GM18519 (cell line): ENCODE measurements at regions not wholly inside any gene's neighbourhood (a gene's known extent, or its start where the extent isn't known, plus 50 kb on each side); places are given as distances from the start of the nearest gene placed in this dataset.
A peak's percentile ranks its signal among the peaks of the same experiment; 100 is the strongest.
"Not testable (repeated sequence)": the region's sequence is repeated elsewhere in the genome, so short reads cannot be mapped to it uniquely, and the experiment has no call there.

Experiments
- ATAC-seq: cut with Tn5 transposase; IDR thresholded peaks from one replicate; pipeline ENCODE4 v1.9.1; 2021; ENCODE audit warnings: mild to moderate bottlenecking, moderate library complexity; ENCODE audit not compliant: unreplicated experiment, low FRiP score

GRCh38 chr3:20527368-20527767, 341.4 kb upstream of the SGO1 start:
- ATAC-seq = no peak

- no peak for ATAC-seq
These were observed 338.3 kb upstream of the SGO1 start for GRCh38 chr3:20524328-20524727.

DNA sequence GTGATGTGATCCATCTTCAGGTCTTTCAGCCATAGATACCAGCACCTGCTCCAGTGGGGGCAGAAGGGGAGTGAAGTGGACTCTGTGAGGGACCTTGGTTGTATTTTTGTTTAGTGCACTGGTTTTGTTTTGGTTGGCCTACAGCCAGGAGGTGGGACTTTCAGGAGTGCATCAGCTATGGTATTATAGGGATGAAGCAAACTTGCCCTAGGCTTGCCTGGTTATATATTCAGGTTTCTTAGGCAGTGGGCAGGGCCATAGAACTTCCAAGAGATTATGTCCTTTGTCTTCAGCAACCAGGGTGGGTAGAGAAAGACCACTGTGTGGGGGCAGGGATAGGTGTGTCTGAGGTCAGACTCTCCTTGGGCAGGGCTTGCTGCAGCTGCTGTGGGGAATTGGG, 337.3 kb upstream of the SGO1 start:
- no peak for ATAC-seq

DNA sequence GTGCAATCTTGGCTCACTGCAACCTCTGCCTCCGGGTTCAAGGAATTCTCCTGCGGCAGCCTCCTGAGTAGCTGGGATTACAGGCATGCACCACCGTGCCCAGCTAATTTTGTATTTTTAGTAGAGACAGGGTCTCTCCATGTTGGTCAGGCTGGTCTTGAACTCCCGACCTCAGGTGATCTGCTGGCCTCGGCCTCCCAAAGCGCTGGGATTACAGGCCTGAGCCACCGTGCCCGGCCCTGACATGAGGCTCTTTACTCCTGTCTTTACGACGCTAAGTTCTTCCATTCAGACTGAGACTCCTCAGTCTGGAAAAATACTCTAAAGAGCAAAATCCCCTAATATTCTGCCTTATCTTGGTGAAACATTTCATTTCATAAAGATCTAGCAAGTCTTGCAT, 331.3 kb upstream of the SGO1 start:
- ATAC-seq = not testable (repeated sequence)

DNA sequence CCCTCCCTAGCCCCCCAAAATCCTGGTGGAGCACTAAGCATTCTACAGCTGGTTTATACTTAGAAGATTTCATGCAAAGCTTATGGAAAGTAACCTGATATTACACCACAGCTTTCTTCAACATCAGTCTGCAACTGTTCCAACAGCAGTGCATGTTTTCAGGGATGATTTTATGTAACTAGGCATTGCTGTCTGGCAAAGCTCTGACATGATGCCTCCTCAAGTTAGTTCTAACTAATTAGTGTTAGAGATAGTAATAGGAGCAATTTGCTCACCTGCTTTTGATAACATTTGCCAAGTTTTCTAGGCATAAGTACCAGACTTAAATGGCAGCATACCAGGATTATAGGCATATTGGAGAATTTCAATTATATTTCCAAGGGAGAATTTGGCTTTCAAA, 330.3 kb upstream of the SGO1 start:
- no peak for ATAC-seq

- no peak for ATAC-seq
These were observed 329.8 kb upstream of the SGO1 start for GRCh38 chr3:20515834-20516233.

DNA sequence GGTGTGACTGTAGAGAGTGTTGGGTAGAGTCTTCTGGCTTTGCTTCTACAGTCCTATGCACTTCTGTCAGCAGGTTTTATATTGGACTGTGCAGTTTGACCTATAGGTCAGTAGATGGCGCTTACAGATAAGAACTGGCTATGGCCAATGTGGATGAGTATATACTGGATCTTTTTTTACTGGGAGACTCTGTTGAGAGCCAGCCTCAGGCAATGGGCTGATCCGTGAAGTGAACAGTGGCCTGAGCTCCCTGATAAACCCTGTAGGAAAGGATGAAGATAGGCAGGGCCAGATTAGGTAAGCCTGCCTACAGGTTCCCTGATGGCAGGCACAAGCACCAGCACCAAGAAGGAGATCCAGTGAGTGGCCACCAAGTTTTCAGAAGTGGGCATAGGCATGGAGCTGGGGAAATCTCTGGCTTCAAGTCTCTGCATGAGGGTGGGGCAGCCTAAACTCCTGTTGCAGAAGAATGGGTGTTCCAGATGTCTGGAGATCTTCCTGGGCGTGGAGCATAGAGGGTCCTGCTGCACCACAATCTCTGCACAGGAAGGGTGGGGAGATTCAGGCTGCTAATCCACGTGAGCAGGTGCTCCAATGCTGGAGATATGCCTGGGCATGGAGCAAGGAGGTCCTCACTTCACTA, 326.0 kb upstream of the SGO1 start:
- peak; percentile 98 for ATAC-seq

DNA sequence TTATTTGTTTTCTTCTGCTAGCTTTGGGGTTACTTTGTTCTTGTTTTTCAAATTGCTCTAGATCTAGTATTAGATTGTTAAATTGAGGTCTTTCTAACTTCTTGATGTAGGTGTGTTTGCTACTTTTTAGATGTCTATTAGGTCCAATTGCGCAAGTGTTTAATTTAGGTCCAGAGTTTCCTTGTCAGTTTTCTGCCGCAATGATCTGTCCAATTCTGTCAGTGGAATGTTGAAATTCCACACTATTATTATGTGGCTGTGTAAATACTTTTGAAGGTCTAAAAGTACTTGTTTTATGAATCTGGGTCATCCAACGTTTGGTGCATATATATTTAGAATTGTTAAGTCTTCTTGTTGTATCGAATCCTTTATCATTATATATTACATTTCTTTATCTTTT, 324.4 kb upstream of the SGO1 start:
- ATAC-seq = no peak

- no peak for ATAC-seq
These were observed 317.5 kb upstream of the SGO1 start for GRCh38 chr3:20503394-20504082.

- ATAC-seq = no peak
These were observed 305.0 kb upstream of the SGO1 start for GRCh38 chr3:20490996-20491395.

- ATAC-seq = no peak
These were observed 302.1 kb upstream of the SGO1 start for GRCh38 chr3:20488151-20488550.

GRCh38 chr3:20484126-20484525, 298.1 kb upstream of the SGO1 start:
- ATAC-seq = no peak

DNA sequence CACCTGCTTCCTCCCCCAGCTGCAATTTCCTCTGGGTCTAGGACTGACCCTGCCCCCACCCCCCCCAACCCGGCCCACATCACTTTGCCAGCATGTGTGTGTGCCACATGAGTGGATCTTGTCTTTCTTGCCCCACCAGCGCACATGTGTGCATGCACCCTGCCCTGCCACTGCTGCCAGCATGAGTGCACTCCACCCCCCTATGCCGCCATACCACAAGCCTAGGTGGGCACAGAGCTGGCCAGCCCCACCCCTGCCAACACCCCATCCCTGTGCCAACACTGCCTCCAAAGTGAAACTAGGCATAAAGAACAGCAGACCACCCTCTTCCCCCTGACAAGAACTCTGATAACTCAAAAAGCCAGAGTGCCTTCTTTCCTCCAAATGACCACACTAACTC, 296.3 kb upstream of the SGO1 start:
- ATAC-seq = no peak

DNA sequence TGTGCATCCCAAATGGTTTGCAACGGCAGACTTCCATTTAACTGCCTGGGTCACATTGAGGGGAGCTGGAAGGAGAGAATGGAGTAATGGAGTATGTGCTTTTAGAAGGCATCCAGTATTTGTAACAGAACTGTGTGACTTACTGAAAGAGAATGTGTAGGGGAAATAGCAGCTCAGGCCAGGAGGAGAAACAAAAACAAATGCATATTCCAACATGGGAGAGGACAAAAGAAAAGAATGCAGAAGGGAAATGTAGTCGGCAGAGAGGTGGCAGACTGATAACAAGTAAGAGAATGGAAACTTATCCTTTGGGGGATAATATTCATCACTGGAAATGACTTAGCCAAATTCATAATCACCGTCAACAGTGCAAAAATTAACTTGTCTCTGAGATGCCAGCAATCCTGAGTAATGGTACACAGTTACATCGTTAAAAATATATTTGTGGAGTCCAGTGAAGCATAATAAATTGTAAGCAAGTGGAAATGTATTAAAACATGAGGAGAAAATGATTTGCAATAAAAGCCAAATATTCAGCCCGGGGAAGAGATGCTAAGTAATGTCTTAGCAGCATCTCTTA, 294.9 kb upstream of the SGO1 start:
- no peak for ATAC-seq

DNA sequence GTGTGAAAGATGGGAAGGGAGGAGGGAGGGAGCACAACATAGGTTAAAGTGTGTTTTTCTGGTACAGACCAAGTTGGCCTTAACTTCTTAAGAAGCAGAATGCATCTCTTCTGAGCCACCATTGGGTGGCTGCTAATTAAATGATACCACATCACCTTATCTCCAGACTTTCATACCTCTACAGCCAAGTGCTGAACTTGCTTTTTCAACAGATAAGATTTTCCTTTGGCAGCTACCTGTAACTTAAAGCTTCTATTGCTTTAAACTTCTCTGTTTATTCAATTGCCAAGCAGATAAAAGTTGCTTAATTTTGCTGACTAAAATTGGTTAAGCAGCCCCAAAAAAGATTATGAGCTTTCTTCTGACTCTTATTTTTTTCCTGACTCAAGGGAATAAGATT, 292.4 kb upstream of the SGO1 start:
- ATAC-seq = no peak

GRCh38 chr3:20464237-20464636, 278.2 kb upstream of the SGO1 start:
- not testable (repeated sequence) for ATAC-seq

DNA sequence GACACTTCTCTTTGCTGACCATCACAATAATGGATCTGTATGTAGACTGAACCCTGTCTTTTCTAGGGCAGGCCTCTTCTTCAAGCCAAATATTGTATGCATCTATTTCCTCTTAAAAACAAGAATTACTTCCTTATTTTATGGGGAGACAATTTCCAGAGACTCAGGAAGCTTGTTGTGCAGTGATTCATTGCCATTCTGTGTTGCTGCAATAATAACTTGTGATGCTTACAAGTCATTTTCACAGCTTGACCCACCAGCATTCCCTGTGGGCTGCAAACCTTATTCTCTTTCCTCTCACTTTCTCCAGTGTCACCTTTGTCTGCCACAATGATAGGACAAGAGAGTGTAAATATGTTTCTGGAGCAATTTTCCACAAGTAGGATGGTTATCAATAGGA, 276.7 kb upstream of the SGO1 start:
- no peak for ATAC-seq

DNA sequence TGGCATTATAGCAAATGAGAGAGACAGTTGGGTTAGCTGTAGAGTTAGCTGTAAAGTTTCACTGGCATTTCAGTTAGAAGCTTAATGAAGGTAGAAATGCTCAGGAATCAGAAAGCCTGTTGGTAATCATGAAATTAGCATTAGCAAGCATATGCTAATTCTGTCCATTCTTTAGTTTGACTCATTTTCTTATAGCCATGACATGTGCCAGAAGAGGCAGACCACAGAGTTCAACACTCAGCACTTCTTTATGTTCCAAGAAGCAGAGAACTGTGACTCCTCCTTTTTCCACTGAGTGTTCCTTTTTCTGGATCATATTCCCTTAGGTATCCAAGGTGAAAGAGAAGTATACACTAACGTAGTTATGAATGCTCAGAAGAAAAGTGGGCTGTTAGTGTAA, 276.2 kb upstream of the SGO1 start:
- ATAC-seq = no peak

DNA sequence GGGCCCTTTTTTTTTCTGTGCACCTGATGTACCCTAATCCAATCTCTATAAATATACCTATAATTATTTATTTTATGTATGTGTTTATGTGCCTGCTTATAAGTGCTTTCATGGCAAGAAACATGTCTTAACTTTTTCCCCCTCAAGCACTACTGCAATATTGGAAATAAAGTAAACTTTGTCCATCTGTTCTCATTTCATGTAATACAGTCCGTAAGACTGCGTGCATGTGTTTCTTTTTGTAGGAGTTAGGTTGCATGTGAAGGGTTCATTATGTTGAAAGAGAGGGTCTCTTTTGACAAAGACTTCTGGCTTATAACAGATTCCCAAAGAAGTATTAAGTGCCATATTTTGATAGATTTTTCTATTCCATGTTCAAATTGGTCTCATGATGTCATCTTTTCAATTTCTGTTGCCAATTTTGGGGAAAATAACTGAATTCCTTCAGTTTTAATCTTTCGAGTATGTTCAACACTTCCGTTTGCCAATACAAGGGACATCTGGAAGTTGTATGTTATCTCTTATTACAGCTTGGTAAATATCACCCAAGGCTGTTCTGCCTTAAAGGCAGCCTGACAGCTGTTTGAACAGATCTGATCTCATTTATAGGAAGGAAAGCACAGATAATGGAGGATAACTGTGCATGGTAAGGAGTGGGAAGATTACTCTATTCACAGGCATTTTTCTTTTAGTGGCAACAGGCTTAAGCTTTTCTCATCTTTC, 273.1 kb upstream of the SGO1 start:
- ATAC-seq = no peak

DNA sequence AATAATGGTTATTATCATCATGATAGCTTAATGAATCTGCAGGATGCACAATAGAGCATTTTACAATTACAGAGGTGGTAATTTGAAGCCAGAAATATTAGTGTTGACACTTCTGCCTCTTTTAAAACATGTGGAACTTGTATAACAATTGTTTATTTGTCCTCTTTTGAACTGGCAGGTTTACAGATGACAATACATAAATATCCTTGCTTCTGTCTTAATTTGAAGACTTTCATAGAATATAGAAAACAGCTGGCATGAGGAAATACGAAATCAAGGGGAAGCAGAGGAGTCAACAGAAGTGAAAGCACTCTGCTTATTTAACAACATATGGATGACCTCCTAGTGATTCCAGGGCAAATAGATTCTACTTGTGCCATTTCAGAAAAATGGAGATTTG, 270.5 kb upstream of the SGO1 start:
- ATAC-seq = no peak

GRCh38 chr3:20451170-20451569, 265.2 kb upstream of the SGO1 start:
- ATAC-seq = no peak

DNA sequence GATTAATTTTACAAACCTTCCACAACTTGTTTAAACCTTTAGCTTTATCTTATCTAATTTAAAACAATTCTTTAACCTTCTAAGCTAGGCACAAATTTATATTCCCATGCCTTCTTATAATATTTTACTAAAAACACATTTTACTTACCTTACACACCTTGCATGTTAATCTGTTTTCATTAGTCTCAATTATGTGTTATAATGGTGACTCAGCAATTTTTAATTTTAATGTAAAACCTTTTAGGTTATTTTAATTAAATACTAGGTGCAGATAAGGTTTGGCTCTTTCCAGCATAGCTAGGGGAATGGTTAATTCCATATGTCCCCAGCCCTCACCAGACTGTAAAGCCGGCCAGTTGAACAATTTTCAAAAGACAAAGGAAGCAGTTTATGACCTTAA, 264.6 kb upstream of the SGO1 start:
- ATAC-seq = no peak
